ENCODE measurements at regions not wholly inside any gene's neighbourhood (a gene's known extent, or its start where the extent isn't known, plus 50 kb on each side); places are given as distances from the start of the nearest gene placed in this dataset.
A peak's percentile ranks its signal among the peaks of the same experiment; 100 is the strongest.

DNA sequence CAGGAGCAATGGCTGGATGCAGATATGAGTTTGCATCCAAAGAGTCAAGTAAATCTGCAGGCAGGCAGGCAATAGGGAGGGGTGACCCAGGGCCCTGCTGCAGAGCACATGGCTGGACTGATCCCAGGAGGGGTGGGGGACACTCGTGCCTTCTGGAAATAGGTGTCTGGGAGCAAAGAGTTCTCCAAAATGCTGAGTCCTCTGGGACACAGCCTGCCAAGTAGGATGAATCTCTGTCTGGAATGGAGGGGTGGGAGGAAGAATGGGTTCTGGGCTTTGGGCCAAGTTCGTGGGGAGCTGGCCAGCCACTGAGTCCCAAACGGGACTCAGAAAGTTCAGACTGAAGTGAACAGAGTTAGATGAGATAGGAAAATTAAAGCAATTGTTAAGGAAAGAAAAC, 214.5 kb downstream of the MTHFS start:
- H2AFZ ChIP-seq (ENCODE audit: low read depth, low read length) = no peak overlapping the region
- Mint-ChIP-seq H3K9me3 (ENCODE audit: unreplicated experiment) (peaks cover 5% of the 10 kb centered on the region), H3K36me3 (ENCODE audit: low read depth, unreplicated experiment) (peaks cover 2% of the 10 kb centered on the region), H3K4me3 (ENCODE audit: unreplicated experiment) (no peak overlapping the region), H3K4me1 (ENCODE audit: low read depth, unreplicated experiment) (peaks cover 35% of the 10 kb centered on the region), H3K27ac (ENCODE audit: unreplicated experiment) (peak overlapping the region; percentile 86), H3K27me3 (ENCODE audit: low read depth, unreplicated experiment) (no peaks in the 10 kb centered on the region)
- peak overlapping the region; percentile 54 for H3K9ac ChIP-seq (ENCODE audit: low read length)
- TF ChIP-seq, protein P1, sequence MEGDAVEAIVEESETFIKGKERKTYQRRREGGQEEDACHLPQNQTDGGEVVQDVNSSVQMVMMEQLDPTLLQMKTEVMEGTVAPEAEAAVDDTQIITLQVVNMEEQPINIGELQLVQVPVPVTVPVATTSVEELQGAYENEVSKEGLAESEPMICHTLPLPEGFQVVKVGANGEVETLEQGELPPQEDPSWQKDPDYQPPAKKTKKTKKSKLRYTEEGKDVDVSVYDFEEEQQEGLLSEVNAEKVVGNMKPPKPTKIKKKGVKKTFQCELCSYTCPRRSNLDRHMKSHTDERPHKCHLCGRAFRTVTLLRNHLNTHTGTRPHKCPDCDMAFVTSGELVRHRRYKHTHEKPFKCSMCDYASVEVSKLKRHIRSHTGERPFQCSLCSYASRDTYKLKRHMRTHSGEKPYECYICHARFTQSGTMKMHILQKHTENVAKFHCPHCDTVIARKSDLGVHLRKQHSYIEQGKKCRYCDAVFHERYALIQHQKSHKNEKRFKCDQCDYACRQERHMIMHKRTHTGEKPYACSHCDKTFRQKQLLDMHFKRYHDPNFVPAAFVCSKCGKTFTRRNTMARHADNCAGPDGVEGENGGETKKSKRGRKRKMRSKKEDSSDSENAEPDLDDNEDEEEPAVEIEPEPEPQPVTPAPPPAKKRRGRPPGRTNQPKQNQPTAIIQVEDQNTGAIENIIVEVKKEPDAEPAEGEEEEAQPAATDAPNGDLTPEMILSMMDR (IDR thresholded peaks at IDR 0.05; ENCODE audit: insufficient read depth, low read depth, low read length) = no peak
- TF ChIP-seq EZH2 (IDR thresholded peaks at IDR 0.05; ENCODE audit: insufficient read depth, low read length) = no peak
- no peaks in the 10 kb centered on the region for H3K9me3 ChIP-seq (ENCODE audit: insufficient read depth, low read depth, low read length)
- peaks cover 30% of the 10 kb centered on the region for H3K4me1 ChIP-seq (ENCODE audit: insufficient read depth, low read length)
- peak overlapping the region; percentile 78 for H3K4me2 ChIP-seq (ENCODE audit: low read length)
- DNase-seq (ENCODE audit: low read depth) (peak; percentile 82), FAIRE-seq (peak; percentile 49)
- no peaks in the 10 kb centered on the region for H3K79me2 ChIP-seq (ENCODE audit: insufficient read depth, low read length)
- H3K27ac ChIP-seq (ENCODE audit: low read depth, low read length) = peak overlapping the region; percentile 69
- no peaks in the 10 kb centered on the region for H3K27me3 ChIP-seq (ENCODE audit: insufficient read depth, low read length)
- no peak overlapping the region for H3K4me3 ChIP-seq (ENCODE audit: insufficient read depth, low read depth, low read length)
- no peaks in the 10 kb centered on the region for H3K36me3 ChIP-seq (ENCODE audit: insufficient read depth, low read length)
- H4K20me1 ChIP-seq (ENCODE audit: insufficient read depth, low read length) = no peaks in the 10 kb centered on the region

DNA sequence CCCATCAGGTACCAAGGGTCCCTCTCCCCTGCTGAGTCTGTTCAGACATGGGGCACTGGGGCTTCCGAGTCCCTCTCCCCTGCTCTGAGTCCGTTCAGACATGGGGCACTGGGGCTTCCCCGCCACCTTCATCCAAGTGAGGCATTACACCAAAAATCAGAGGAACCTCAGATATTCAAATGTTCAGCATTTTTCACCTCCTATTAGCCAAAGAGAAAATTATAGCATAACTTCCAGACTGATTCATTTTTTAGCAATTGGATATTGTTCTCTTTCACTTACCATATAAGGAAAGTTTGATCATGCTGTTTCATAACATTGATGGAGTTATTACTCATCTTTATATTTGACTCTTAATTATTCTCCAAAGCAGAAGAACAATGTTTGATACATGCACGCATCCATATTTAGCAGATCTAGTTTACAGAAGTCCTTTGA, 213.9 kb downstream of the MTHFS start:
- Mint-ChIP-seq H3K4me3 (ENCODE audit: unreplicated experiment) (no peak overlapping the region), H3K36me3 (ENCODE audit: low read depth, unreplicated experiment) (peaks cover 2% of the 10 kb centered on the region), H3K27ac (ENCODE audit: unreplicated experiment) (peak overlapping the region; percentile 86), H3K4me1 (ENCODE audit: low read depth, unreplicated experiment) (peaks cover 35% of the 10 kb centered on the region), H3K27me3 (ENCODE audit: low read depth, unreplicated experiment) (no peaks in the 10 kb centered on the region), H3K9me3 (ENCODE audit: unreplicated experiment) (peaks cover 5% of the 10 kb centered on the region)
- Histone ChIP-seq H3K79me2 (ENCODE audit: insufficient read depth, low read length) (no peaks in the 10 kb centered on the region), H3K36me3 (ENCODE audit: insufficient read depth, low read length) (no peaks in the 10 kb centered on the region), H3K9me3 (ENCODE audit: insufficient read depth, low read depth, low read length) (no peaks in the 10 kb centered on the region), H3K4me2 (ENCODE audit: low read length) (peak overlapping the region; percentile 78), H3K4me1 (ENCODE audit: insufficient read depth, low read length) (peaks cover 30% of the 10 kb centered on the region), H2AFZ (ENCODE audit: low read depth, low read length) (peak overlapping the region; percentile 32), H3K9ac (ENCODE audit: low read length) (peak overlapping the region; percentile 54), H3K4me3 (ENCODE audit: insufficient read depth, low read depth, low read length) (no peak overlapping the region), H4K20me1 (ENCODE audit: insufficient read depth, low read length) (no peaks in the 10 kb centered on the region), H3K27me3 (ENCODE audit: insufficient read depth, low read length) (no peaks in the 10 kb centered on the region), H3K27ac (ENCODE audit: low read depth, low read length) (peak overlapping the region; percentile 69)
- TF ChIP-seq, protein P1 (IDR thresholded peaks at IDR 0.05; ENCODE audit: insufficient read depth, low read depth, low read length) = no peak
- TF ChIP-seq EZH2 (IDR thresholded peaks at IDR 0.05; ENCODE audit: insufficient read depth, low read length) = no peak
- DNase-seq (ENCODE audit: low read depth) = peak; percentile 65
- FAIRE-seq = peak; percentile 59

DNA sequence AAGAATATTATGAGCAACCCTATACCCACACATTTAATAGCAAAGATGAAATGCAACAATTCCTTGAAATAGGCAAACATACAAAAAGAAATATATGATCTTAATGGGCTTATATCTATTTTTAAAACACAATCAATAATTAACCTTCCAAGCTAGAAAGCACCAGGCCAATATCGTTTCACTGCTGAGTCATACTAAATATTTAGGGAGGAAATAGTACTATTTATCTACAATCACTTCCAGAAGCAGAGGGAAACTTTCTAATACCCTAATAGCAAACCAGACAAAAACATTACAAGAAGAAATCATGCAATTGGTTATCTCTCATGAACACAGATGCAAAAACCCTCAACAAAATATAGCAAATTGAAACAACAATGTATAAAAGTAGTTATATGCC, 207.8 kb downstream of the MTHFS start:
- H4K20me1 ChIP-seq (ENCODE audit: insufficient read depth, low read length) = no peaks in the 10 kb centered on the region
- no peak overlapping the region for H3K4me3 ChIP-seq (ENCODE audit: insufficient read depth, low read depth, low read length)
- H3K27ac ChIP-seq (ENCODE audit: low read depth, low read length) = no peak overlapping the region
- Mint-ChIP-seq H3K9me3 (ENCODE audit: unreplicated experiment) (peaks cover 10% of the 10 kb centered on the region), H3K4me3 (ENCODE audit: unreplicated experiment) (no peak overlapping the region), H3K4me1 (ENCODE audit: low read depth, unreplicated experiment) (peaks cover 2% of the 10 kb centered on the region), H3K27me3 (ENCODE audit: low read depth, unreplicated experiment) (no peaks in the 10 kb centered on the region), H3K36me3 (ENCODE audit: low read depth, unreplicated experiment) (no peaks in the 10 kb centered on the region), H3K27ac (ENCODE audit: unreplicated experiment) (no peak overlapping the region)
- H3K27me3 ChIP-seq (ENCODE audit: insufficient read depth, low read length) = no peaks in the 10 kb centered on the region
- no peak for FAIRE-seq
- H3K36me3 ChIP-seq (ENCODE audit: insufficient read depth, low read length) = no peaks in the 10 kb centered on the region
- no peaks in the 10 kb centered on the region for H3K9me3 ChIP-seq (ENCODE audit: insufficient read depth, low read depth, low read length)
- H3K4me2 ChIP-seq (ENCODE audit: low read length) = no peak overlapping the region
- no peak overlapping the region for H3K9ac ChIP-seq (ENCODE audit: low read length)
- H3K79me2 ChIP-seq (ENCODE audit: insufficient read depth, low read length) = no peaks in the 10 kb centered on the region
- DNase-seq (ENCODE audit: low read depth) = no peak
- TF ChIP-seq EZH2 (IDR thresholded peaks at IDR 0.05; ENCODE audit: insufficient read depth, low read length) = no peak
- TF ChIP-seq, protein P1 (IDR thresholded peaks at IDR 0.05; ENCODE audit: insufficient read depth, low read depth, low read length) = no peak
- no peaks in the 10 kb centered on the region for H3K4me1 ChIP-seq (ENCODE audit: insufficient read depth, low read length)
- no peak overlapping the region for H2AFZ ChIP-seq (ENCODE audit: low read depth, low read length)
